ENCODE measurements at regions not wholly inside any gene's neighbourhood (a gene's known extent, or its start where the extent isn't known, plus 50 kb on each side); places are given as distances from the start of the nearest gene placed in this dataset.

- Histone ChIP-seq H2BK120ac (ENCODE audit: low read depth, low read length) (no peak overlapping the region), H3K4ac (ENCODE audit: low read length) (no peak overlapping the region), H2AK5ac (ENCODE audit: low read depth, low read length) (no peak overlapping the region), H2AFZ (ENCODE audit: low read length) (no peak overlapping the region), H3K4me1 (ENCODE audit: control insufficient read depth in 2 of 2, insufficient read depth in 1 of 2, low read depth in 1 of 2, low read length in 2 of 2) (no peaks in the 10 kb centered on the region), H3K4me3 (ENCODE audit: low read length in 2 of 2) (no peak overlapping the region), H3K27me3 (ENCODE audit: control insufficient read depth in 3 of 3, insufficient read depth in 3 of 3, low read depth in 1 of 3, low read length in 3 of 3) (no peaks in the 10 kb centered on the region), H3K14ac (ENCODE audit: low read length) (no peak overlapping the region), H3K9me3 (replicated peaks in 1 of 2; ENCODE audit: control insufficient read depth in 2 of 2, insufficient read depth in 1 of 2, low read depth in 1 of 2, low read length in 2 of 2) (no peaks in the 10 kb centered on the region), H3K4me2 (ENCODE audit: insufficient read depth, low read length, poor library complexity, severe bottlenecking) (no peak overlapping the region), H2BK5ac (ENCODE audit: low read length) (no peak overlapping the region), H2BK15ac (ENCODE audit: low read length) (no peak overlapping the region), H3K18ac (ENCODE audit: low read length) (no peak overlapping the region), H3K9ac (ENCODE audit: low read depth, low read length, poor library complexity) (no peak overlapping the region), H3K23ac (ENCODE audit: low read depth, low read length, poor library complexity) (no peak overlapping the region), H4K91ac (ENCODE audit: low read depth, low read length, poor library complexity) (no peak overlapping the region), H2BK12ac (ENCODE audit: low read length) (no peak overlapping the region), H3K79me1 (ENCODE audit: low read depth, low read length) (no peaks in the 10 kb centered on the region), H3K27ac (replicated peaks; ENCODE audit: low read length) (no peak overlapping the region), H4K8ac (ENCODE audit: low read depth, low read length) (no peak overlapping the region), H3K36me3 (replicated peaks in 1 of 2; ENCODE audit: control insufficient read depth in 2 of 2, insufficient read depth in 2 of 2, low read length in 2 of 2) (no peaks in the 10 kb centered on the region)
- no peak for DNase-seq (ENCODE audit: low spot score)
- WGBS, 2 donors (ENCODE audit: extremely low coverage in 2 of 2, insufficient read length in 2 of 2, insufficient replicate concordance in 1 of 2): no CpG with 5 or more reads among the region's 2 CpGs
These were observed 296.4 kb downstream of the TUSC7 start for GRCh38 chr3:117005911-117006522.

- no peak overlapping the region for H3K27ac ChIP-seq (replicated peaks; ENCODE audit: low read length)
- H4K8ac ChIP-seq (ENCODE audit: low read depth, low read length): no peak overlapping the region
- no peaks in the 10 kb centered on the region for H3K79me1 ChIP-seq (ENCODE audit: low read depth, low read length)
- no peak overlapping the region for H3K23ac ChIP-seq (ENCODE audit: low read depth, low read length, poor library complexity)
- H3K36me3 ChIP-seq (replicated peaks in 1 of 2; ENCODE audit: control insufficient read depth in 2 of 2, insufficient read depth in 2 of 2, low read length in 2 of 2): no peaks in the 10 kb centered on the region
- H2BK15ac ChIP-seq (ENCODE audit: low read length): no peak overlapping the region
- H3K18ac ChIP-seq (ENCODE audit: low read length): no peak overlapping the region
- H3K4me1 ChIP-seq (ENCODE audit: control insufficient read depth in 2 of 2, insufficient read depth in 1 of 2, low read depth in 1 of 2, low read length in 2 of 2): no peaks in the 10 kb centered on the region
- no peak overlapping the region for H3K4me2 ChIP-seq (ENCODE audit: insufficient read depth, low read length, poor library complexity, severe bottlenecking)
- no peaks in the 10 kb centered on the region for H3K9me3 ChIP-seq (replicated peaks in 1 of 2; ENCODE audit: control insufficient read depth in 2 of 2, insufficient read depth in 1 of 2, low read depth in 1 of 2, low read length in 2 of 2)
- no peak overlapping the region for H2AFZ ChIP-seq (ENCODE audit: low read length)
- no peak overlapping the region for H2BK120ac ChIP-seq (ENCODE audit: low read depth, low read length)
- no peak overlapping the region for H2BK5ac ChIP-seq (ENCODE audit: low read length)
- H3K9ac ChIP-seq (ENCODE audit: low read depth, low read length, poor library complexity): no peak overlapping the region
- no peak overlapping the region for H3K14ac ChIP-seq (ENCODE audit: low read length)
- H3K4me3 ChIP-seq (ENCODE audit: low read length in 2 of 2): no peak overlapping the region
- no peak for DNase-seq (ENCODE audit: low spot score)
- no peaks in the 10 kb centered on the region for H3K27me3 ChIP-seq (ENCODE audit: control insufficient read depth in 3 of 3, insufficient read depth in 3 of 3, low read depth in 1 of 3, low read length in 3 of 3)
- H3K4ac ChIP-seq (ENCODE audit: low read length): no peak overlapping the region
- no CpG with 5 or more reads among the region's 1 CpG for WGBS, 2 donors (ENCODE audit: extremely low coverage in 2 of 2, insufficient read length in 2 of 2, insufficient replicate concordance in 1 of 2)
- H4K91ac ChIP-seq (ENCODE audit: low read depth, low read length, poor library complexity): no peak overlapping the region
- H2BK12ac ChIP-seq (ENCODE audit: low read length): no peak overlapping the region
- H2AK5ac ChIP-seq (ENCODE audit: low read depth, low read length): no peak overlapping the region
These were observed 300.7 kb downstream of the TUSC7 start for GRCh38 chr3:117010318-117010717.

- Histone ChIP-seq H3K14ac (ENCODE audit: low read length) (no peak overlapping the region), H4K91ac (ENCODE audit: low read depth, low read length, poor library complexity) (no peak overlapping the region), H3K4ac (ENCODE audit: low read length) (no peak overlapping the region), H2BK12ac (ENCODE audit: low read length) (no peak overlapping the region), H3K18ac (ENCODE audit: low read length) (no peak overlapping the region), H3K79me1 (ENCODE audit: low read depth, low read length) (no peaks in the 10 kb centered on the region), H2AK5ac (ENCODE audit: low read depth, low read length) (no peak overlapping the region), H4K8ac (ENCODE audit: low read depth, low read length) (no peak overlapping the region), H3K4me1 (ENCODE audit: control insufficient read depth in 2 of 2, insufficient read depth in 1 of 2, low read depth in 1 of 2, low read length in 2 of 2) (no peaks in the 10 kb centered on the region), H3K9ac (ENCODE audit: low read depth, low read length, poor library complexity) (no peak overlapping the region), H3K27me3 (ENCODE audit: control insufficient read depth in 3 of 3, insufficient read depth in 3 of 3, low read depth in 1 of 3, low read length in 3 of 3) (no peaks in the 10 kb centered on the region), H3K4me3 (ENCODE audit: low read length in 2 of 2) (no peak overlapping the region), H3K4me2 (ENCODE audit: insufficient read depth, low read length, poor library complexity, severe bottlenecking) (no peak overlapping the region), H3K27ac (replicated peaks; ENCODE audit: low read length) (no peak overlapping the region), H3K36me3 (replicated peaks in 1 of 2; ENCODE audit: control insufficient read depth in 2 of 2, insufficient read depth in 2 of 2, low read length in 2 of 2) (no peaks in the 10 kb centered on the region), H2BK120ac (ENCODE audit: low read depth, low read length) (no peak overlapping the region), H2BK15ac (ENCODE audit: low read length) (no peak overlapping the region), H2AFZ (ENCODE audit: low read length) (no peak overlapping the region), H3K9me3 (replicated peaks in 1 of 2; ENCODE audit: control insufficient read depth in 2 of 2, insufficient read depth in 1 of 2, low read depth in 1 of 2, low read length in 2 of 2) (no peaks in the 10 kb centered on the region), H3K23ac (ENCODE audit: low read depth, low read length, poor library complexity) (no peak overlapping the region), H2BK5ac (ENCODE audit: low read length) (no peak overlapping the region)
- WGBS, 2 donors (ENCODE audit: extremely low coverage in 2 of 2, insufficient read length in 2 of 2, insufficient replicate concordance in 1 of 2): no CpG with 5 or more reads among the region's 7 CpGs
- DNase-seq (ENCODE audit: low spot score): no peak
These were observed 302.2 kb downstream of the TUSC7 start for GRCh38 chr3:117011687-117012250.

GRCh38 chr3:117016378-117016777 lies 306.8 kb downstream of the TUSC7 start:
- Histone ChIP-seq H2BK15ac (ENCODE audit: low read length) (no peak overlapping the region), H4K91ac (ENCODE audit: low read depth, low read length, poor library complexity) (no peak overlapping the region), H3K79me1 (ENCODE audit: low read depth, low read length) (no peaks in the 10 kb centered on the region), H2BK120ac (ENCODE audit: low read depth, low read length) (no peak overlapping the region), H3K4ac (ENCODE audit: low read length) (no peak overlapping the region), H3K27me3 (ENCODE audit: control insufficient read depth in 3 of 3, insufficient read depth in 3 of 3, low read depth in 1 of 3, low read length in 3 of 3) (no peaks in the 10 kb centered on the region), H3K27ac (replicated peaks; ENCODE audit: low read length) (no peak overlapping the region), H3K18ac (ENCODE audit: low read length) (no peak overlapping the region), H3K4me1 (ENCODE audit: control insufficient read depth in 2 of 2, insufficient read depth in 1 of 2, low read depth in 1 of 2, low read length in 2 of 2) (peaks cover 1 to 6% of the 10 kb centered on the region in 2 donors), H3K23ac (ENCODE audit: low read depth, low read length, poor library complexity) (no peak overlapping the region), H4K8ac (ENCODE audit: low read depth, low read length) (no peak overlapping the region), H3K4me3 (ENCODE audit: low read length in 2 of 2) (no peak overlapping the region), H3K4me2 (ENCODE audit: insufficient read depth, low read length, poor library complexity, severe bottlenecking) (no peak overlapping the region), H2BK5ac (ENCODE audit: low read length) (no peak overlapping the region), H3K9me3 (replicated peaks in 1 of 2; ENCODE audit: control insufficient read depth in 2 of 2, insufficient read depth in 1 of 2, low read depth in 1 of 2, low read length in 2 of 2) (no peaks in the 10 kb centered on the region), H2BK12ac (ENCODE audit: low read length) (no peak overlapping the region), H3K9ac (ENCODE audit: low read depth, low read length, poor library complexity) (no peak overlapping the region), H3K36me3 (replicated peaks in 1 of 2; ENCODE audit: control insufficient read depth in 2 of 2, insufficient read depth in 2 of 2, low read length in 2 of 2) (no peaks in the 10 kb centered on the region), H3K14ac (ENCODE audit: low read length) (no peak overlapping the region), H2AFZ (ENCODE audit: low read length) (no peak overlapping the region), H2AK5ac (ENCODE audit: low read depth, low read length) (no peak overlapping the region)
- DNase-seq (ENCODE audit: low spot score): peak; percentile 18
- no CpG with 5 or more reads among the region's 2 CpGs for WGBS, 2 donors (ENCODE audit: extremely low coverage in 2 of 2, insufficient read length in 2 of 2, insufficient replicate concordance in 1 of 2)

Measured in neuronal stem cell (in vitro differentiated cells).